SK-N-MC (cell line): ENCODE measurements at regions not wholly inside any gene's neighbourhood (a gene's known extent, or its start where the extent isn't known, plus 50 kb on each side); places are given as distances from the start of the nearest gene placed in this dataset.

Experiments
- EZH2 ChIP-seq: fragments of 200-600 bp; sonication (generic); IDR thresholded peaks from one replicate; pipeline ENCODE4 v1.6.1; 2017; ENCODE audit warnings: antibody characterized with exemption
- FOXP2 ChIP-seq: optimal IDR thresholded peaks from 2 replicates; pipeline ENCODE3; 2011; ENCODE audit warnings: mild to moderate bottlenecking, moderate library complexity; ENCODE audit not compliant: insufficient read depth; ENCODE audit errors: extremely low read length, control extremely low read depth
- POLR2AphosphoS5 ChIP-seq: IDR thresholded peaks from 2 replicates; pipeline ENCODE4 v1.6.1; 2012; ENCODE audit warnings: mild to moderate bottlenecking, low read depth, low read length, borderline replicate concordance

DNA sequence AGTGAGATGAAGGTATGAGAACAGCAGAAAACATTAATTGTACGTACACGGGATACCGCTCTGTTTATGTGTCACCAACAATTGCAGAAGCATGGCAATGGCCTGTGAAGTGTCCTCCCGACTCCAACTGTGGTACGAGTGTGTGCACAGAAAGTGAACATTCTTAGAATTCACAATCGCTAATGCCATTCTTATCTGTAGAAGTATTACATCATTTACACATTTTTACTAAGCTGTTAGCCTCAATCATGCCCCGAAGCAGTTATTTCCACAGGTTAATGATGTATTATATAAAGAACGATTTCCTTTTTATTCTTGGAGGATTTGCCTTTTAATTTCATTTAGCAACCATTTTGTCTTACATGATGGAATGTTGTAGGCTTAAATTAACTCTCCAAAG lies 103.4 kb downstream of the EVX1 start:
- no peak for TF ChIP-seq EZH2
- TF ChIP-seq POLR2AphosphoS5, result no peak
- TF ChIP-seq FOXP2, result no peak
